IgD-negative memory B cell (primary cell): ENCODE measurements at regions not wholly inside any gene's neighbourhood (a gene's known extent, or its start where the extent isn't known, plus 50 kb on each side); places are given as distances from the start of the nearest gene placed in this dataset.

ENCODE experiments used
- H3K27ac Mint-ChIP-seq, 3 donors: one replicate each; pipeline ENCODE4 v1.8.0; 2020 to 2022; ENCODE audit warnings: mild to moderate bottlenecking in 3 of 3, mixed read lengths in 3 of 3, moderate library complexity in 1 of 3
- H3K27me3 Mint-ChIP-seq: one replicate; pipeline ENCODE4 v1.8.0; 2021; ENCODE audit warnings: mixed read lengths
- H3K36me3 Mint-ChIP-seq: one replicate; pipeline ENCODE4 v1.8.0; 2020; ENCODE audit warnings: mild to moderate bottlenecking, mixed read lengths
- H3K4me1 Mint-ChIP-seq, 3 donors: one replicate each; pipeline ENCODE4 v1.8.0; 2020 to 2022; ENCODE audit warnings: mixed read lengths in 3 of 3, mild to moderate bottlenecking in 1 of 3
- H3K4me3 Mint-ChIP-seq, 4 donors: one replicate each; pipeline ENCODE4 v1.8.0; 2020 to 2022; ENCODE audit warnings: mild to moderate bottlenecking in 4 of 4, mixed read lengths in 4 of 4, moderate library complexity in 3 of 4
- H3K9me3 Mint-ChIP-seq, 3 donors: one replicate each; pipeline ENCODE4 v1.8.0; 2020 to 2021; ENCODE audit warnings: mixed read lengths in 3 of 3, mild to moderate bottlenecking in 1 of 3

DNA sequence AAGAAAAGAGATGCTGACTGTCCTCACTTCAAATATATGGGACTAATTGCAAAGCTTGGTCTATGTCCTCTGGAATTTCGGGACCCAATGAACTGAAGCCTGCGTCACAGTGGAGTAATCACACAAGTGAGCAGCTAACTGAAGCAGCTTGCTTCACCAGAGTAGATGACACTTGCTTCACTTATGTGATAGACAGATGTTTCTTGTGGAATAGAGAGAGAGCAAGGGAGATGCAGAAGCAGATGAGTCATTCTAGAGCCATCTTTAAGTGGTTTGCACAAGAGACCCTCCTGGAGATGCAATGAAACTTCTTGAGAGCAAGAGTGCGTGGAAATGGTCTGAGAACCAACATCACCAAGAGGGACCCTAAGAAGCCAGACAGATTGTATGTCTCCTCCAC lies 1537.1 kb upstream of the FLRT2 start:
- H3K4me3 Mint-ChIP-seq: no peak overlapping the region
- no peaks in the 10 kb centered on the region for H3K36me3 Mint-ChIP-seq
- H3K4me1 Mint-ChIP-seq: no peaks in the 10 kb centered on the region
- H3K27ac Mint-ChIP-seq: no peak overlapping the region
- no peaks in the 10 kb centered on the region for H3K27me3 Mint-ChIP-seq
- peaks cover 1 to 3% (median 2%) of the 10 kb centered on the region in 3 donors for H3K9me3 Mint-ChIP-seq

DNA sequence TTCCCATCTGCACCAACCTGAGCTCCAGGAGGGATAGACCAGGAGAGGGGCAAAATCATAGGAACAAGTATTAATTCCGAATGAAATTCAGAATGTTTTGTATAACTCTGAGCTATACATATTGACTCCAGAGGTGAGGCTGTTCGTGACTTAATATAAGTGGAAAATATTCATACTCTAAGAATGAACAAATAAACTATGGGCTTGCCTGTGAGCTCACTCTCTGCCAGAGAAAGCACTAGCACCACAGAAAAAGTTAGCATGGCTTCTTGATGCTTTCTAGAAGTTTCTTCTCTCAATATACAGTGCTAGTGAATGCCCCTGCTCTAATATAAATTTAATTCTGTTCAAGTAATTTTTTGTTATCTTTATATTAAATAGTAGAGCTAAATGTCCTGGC lies 1536.4 kb upstream of the FLRT2 start:
- Mint-ChIP-seq H3K27ac (no peak overlapping the region), H3K36me3 (no peaks in the 10 kb centered on the region), H3K4me3 (no peak overlapping the region), H3K27me3 (no peaks in the 10 kb centered on the region), H3K4me1 (no peaks in the 10 kb centered on the region), H3K9me3 (peaks cover 1 to 3% (median 2%) of the 10 kb centered on the region in 3 donors)

DNA sequence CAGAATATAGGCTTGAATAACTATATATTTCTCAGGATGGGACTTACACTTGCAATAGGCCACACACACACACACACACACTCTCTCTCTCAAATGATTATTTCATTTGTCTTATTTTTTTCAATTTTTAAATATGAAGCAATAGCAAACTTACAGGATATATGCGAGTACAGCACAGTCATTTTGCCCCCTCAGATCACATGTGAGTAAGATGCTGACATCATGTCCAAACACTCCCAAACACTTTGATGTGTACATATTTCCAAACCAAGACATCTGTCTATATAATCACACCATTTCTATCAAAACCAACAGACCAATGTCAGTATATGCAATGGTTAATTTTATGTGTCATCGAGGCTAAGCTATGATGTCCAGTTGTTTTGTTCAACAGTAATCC lies 1535.9 kb upstream of the FLRT2 start:
- H3K4me1 Mint-ChIP-seq: no peaks in the 10 kb centered on the region
- no peak overlapping the region for H3K4me3 Mint-ChIP-seq
- no peaks in the 10 kb centered on the region for H3K27me3 Mint-ChIP-seq
- no peak overlapping the region for H3K27ac Mint-ChIP-seq
- H3K9me3 Mint-ChIP-seq: peaks cover 1 to 3% (median 2%) of the 10 kb centered on the region in 3 donors
- no peaks in the 10 kb centered on the region for H3K36me3 Mint-ChIP-seq

DNA sequence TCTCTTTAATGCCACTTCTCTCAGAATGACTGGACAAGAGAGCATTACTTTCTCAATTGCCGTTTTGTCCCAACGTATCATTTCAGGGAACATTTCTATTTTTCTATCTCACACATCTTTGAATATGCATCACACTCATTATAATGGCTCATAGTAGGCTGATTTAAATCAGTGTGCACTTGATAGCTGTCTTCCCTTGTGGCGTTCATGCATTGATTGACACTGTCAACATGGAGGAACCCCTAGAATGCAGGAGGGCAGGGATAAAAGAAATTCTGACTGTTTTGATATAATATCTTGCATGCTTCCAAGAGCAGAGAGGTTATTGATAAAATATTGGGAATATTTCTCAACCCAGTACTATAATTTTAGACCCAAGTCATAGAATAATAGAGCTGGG lies 1528.9 kb upstream of the FLRT2 start:
- Mint-ChIP-seq H3K27ac (no peak overlapping the region), H3K36me3 (no peaks in the 10 kb centered on the region), H3K4me1 (no peaks in the 10 kb centered on the region), H3K9me3 (peaks cover 10 to 19% (median 14%) of the 10 kb centered on the region in 3 donors), H3K4me3 (no peak overlapping the region), H3K27me3 (no peaks in the 10 kb centered on the region)

DNA sequence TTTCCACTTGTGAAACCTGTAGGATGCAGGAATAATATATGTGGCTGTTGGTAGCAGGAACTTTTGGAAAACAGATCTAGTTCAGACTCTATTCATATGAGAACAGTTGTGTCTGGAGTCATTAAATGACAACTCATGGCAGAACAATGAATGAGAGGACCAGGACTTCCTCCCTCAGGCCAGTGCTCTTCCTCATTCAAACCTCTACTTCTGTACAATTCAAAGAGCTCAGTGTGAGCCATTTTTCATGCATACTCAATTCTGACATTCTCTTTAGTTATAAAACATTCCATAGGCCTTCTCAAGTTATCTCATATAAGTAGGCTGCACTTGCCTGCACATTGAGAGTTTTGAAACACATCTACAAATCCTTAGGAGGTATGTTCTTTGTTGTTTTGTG lies 1526.6 kb upstream of the FLRT2 start:
- H3K27me3 Mint-ChIP-seq: no peaks in the 10 kb centered on the region
- H3K4me3 Mint-ChIP-seq: no peak overlapping the region
- H3K27ac Mint-ChIP-seq: no peak overlapping the region
- H3K36me3 Mint-ChIP-seq: no peaks in the 10 kb centered on the region
- H3K4me1 Mint-ChIP-seq: no peaks in the 10 kb centered on the region
- H3K9me3 Mint-ChIP-seq: peaks cover 10 to 20% (median 14%) of the 10 kb centered on the region in 3 donors

DNA sequence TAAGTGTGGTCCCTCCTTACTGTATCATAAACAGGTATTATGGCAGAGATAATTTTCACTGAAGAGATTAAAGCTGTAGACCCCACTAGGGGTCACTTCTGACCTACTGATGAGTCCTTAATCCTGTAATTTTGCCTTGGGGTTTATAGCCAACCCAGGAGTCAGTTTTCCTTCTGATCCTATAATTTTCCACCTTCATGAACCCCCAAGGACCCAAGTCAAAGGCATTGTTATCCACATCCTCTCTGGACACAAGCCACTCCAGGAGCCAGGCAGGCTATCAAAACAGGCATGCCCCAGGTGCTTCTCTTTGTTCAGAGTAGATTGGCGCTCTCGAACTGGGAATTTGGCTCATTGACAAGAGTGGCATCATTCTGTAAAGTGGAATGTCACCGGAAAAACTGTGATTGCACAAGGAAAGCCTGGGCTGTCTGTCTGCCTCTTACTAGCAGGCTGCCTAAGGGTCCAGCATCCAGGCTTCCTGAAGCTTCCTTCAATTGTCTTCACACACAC lies 1523.2 kb upstream of the FLRT2 start:
- Mint-ChIP-seq H3K27ac (no peak overlapping the region), H3K9me3 (peaks cover 8 to 14% (median 9%) of the 10 kb centered on the region in 3 donors), H3K4me3 (no peak overlapping the region), H3K36me3 (no peaks in the 10 kb centered on the region), H3K27me3 (no peaks in the 10 kb centered on the region), H3K4me1 (no peaks in the 10 kb centered on the region)

DNA sequence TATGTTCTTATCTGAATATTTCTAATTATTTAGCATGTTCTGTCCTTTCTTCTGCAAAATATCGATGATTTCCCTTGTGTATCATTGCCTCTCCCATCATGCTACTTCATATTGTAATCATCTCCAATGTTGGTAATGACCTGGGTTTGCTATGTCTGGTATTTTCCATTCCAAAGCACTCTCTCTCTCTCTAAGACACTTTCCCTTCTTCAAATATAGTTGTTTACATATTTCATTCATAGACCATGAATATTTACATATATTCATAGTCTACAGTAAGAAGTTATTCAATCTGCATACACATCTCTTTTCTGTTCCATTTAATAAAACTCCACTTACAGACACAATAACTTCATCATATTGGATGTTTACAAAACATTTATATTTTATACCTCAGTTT lies 1516.5 kb upstream of the FLRT2 start:
- H3K27me3 Mint-ChIP-seq: no peaks in the 10 kb centered on the region
- H3K9me3 Mint-ChIP-seq: peaks cover 2 to 5% (median 5%) of the 10 kb centered on the region in 3 donors
- no peak overlapping the region for H3K27ac Mint-ChIP-seq
- H3K4me3 Mint-ChIP-seq: no peak overlapping the region
- H3K4me1 Mint-ChIP-seq: no peaks in the 10 kb centered on the region
- no peaks in the 10 kb centered on the region for H3K36me3 Mint-ChIP-seq

DNA sequence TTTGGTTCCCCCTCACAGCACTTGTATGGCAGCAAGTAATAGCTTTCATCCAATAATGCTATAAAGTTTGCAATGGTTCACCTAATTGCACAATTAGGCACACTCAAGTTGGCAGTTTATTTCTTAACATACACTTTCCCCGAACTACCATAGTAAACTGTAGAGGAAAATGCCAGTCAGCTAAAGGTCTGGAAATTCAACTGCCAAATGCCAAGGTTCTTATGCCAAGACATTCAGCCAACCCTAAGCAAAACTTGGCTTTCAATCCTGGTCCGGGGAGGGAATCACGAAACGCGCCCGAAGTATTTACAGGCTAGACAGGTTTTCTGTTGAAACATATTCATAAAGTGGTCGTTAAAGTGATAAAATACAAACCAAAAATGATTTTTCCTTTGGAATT lies 1512.4 kb upstream of the FLRT2 start:
- Mint-ChIP-seq H3K27ac (no peak overlapping the region), H3K4me3 (no peak overlapping the region), H3K36me3 (no peaks in the 10 kb centered on the region), H3K27me3 (no peaks in the 10 kb centered on the region), H3K9me3 (peaks cover 2 to 14% (median 5%) of the 10 kb centered on the region in 3 donors), H3K4me1 (no peaks in the 10 kb centered on the region)

DNA sequence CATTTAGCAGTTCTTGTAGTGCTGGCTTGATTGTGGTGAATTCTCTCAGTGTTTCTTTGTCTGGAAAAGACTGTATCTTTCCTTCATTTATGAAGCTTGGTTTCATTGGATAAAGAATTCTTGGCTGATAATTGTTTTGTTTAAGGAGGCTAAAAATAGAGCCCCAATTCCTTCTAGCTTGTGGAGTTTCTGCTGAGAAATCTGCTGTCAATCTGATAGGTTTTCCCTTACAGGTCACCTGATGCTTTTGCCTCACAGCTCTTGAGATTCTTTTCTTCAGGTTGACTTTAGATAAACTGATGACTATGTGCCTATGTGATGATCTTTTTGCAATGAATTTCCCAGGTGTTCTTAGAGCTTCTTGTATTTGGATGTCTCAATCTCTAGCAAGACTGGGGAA lies 1508.5 kb upstream of the FLRT2 start:
- Mint-ChIP-seq H3K36me3 (no peaks in the 10 kb centered on the region), H3K4me1 (no peaks in the 10 kb centered on the region), H3K9me3 (peaks cover 2 to 22% (median 7%) of the 10 kb centered on the region in 3 donors), H3K4me3 (no peak overlapping the region), H3K27me3 (no peaks in the 10 kb centered on the region), H3K27ac (no peak overlapping the region)

DNA sequence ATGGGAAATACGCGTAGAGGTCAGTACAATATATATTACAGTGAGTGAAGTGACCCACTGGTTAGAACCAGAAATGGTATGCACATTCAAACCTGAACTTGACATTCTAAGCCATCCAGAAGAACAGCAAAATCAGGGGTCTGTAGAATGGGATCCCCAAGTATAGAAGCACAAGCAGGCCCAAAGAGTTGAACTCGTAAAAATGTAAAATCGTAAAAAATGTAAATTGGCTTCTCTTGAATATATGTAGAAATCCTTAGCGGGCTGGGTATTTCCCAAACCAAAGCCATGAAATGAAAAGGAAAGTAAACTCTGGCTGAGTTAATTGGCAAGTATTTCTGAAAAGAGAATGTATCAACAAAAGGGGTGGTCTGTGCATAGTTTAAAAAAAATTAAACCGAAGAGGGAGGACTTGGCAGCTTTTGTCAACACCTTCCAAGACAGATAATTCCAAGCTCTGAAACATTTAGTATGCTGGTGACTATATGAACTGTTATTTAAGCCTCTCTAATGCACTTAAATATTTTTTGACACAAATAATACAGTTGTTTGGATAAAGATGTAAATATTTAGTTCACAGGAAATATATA lies 1505.6 kb upstream of the FLRT2 start:
- H3K4me1 Mint-ChIP-seq: no peaks in the 10 kb centered on the region
- no peaks in the 10 kb centered on the region for H3K27me3 Mint-ChIP-seq
- peaks cover 0 to 19% (median 5%) of the 10 kb centered on the region in 3 donors for H3K9me3 Mint-ChIP-seq
- H3K27ac Mint-ChIP-seq: no peak overlapping the region
- H3K36me3 Mint-ChIP-seq: no peaks in the 10 kb centered on the region
- no peak overlapping the region for H3K4me3 Mint-ChIP-seq

DNA sequence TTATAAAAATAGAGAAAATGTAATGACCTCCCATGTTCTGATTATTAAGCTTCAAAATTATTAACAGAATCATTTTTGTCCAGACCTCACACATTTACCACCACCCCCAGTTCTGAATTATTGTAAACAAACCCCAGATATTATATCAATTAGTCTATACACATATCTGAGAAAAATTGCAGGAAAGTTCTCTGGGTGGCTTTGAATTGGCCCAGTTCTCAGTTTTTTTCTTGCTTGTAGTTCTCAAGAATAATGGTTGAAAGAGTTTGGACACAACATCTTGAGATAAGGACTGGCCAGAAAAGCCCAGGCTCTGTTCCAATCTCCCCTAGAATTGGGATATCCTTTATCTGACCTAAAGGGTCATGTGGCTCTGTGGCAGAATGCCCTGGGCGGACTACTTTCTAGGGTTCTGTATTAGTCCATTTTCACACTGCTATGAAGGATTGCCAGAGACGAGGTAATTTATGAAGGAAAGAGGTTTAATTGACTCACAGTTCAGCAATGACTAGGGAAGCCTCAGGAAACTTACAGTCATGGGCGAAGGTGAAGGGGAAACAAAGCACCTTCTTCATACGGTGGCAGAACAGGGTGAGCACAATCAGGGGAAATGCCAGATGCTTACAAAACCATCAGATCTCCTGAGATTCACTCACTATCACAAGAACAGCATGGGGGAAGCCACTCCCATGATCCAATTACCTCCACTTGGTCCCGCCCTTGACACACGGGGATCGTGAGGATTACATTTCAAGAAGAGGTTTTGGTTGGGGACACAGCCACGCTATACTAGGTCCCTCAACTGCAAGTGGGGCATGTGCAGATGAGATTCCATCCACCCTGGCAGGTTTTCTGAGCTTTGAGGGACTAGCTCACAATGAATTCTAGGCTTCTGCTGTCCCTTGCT lies 1504.6 kb upstream of the FLRT2 start:
- Mint-ChIP-seq H3K36me3 (peaks cover 2% of the 10 kb centered on the region), H3K4me3 (no peak overlapping the region), H3K27ac (no peak overlapping the region), H3K27me3 (no peaks in the 10 kb centered on the region), H3K4me1 (no peaks in the 10 kb centered on the region), H3K9me3 (peaks cover 5 to 23% (median 5%) of the 10 kb centered on the region in 3 donors)

DNA sequence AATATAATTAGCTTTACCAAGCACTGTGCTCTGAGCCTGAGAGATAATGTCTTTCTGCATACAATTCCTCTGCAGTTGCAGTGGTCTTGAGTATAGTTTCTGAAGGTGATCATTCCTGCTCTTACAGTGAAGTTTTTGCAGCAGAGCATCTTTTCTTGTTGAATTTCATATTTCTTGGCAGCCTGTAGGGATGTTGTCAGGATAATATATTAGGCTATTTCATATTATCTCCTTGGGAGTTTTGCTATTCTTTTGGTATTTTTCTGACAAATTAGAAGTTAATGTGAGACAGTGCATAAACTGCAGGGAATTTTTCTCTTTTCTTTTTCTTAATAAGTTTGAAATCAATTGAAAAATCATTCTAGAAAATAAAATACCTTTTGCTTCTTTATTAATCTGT lies 1502.6 kb upstream of the FLRT2 start:
- Mint-ChIP-seq H3K9me3 (peaks cover 5 to 16% (median 8%) of the 10 kb centered on the region in 3 donors), H3K27me3 (no peaks in the 10 kb centered on the region), H3K4me1 (no peaks in the 10 kb centered on the region), H3K27ac (peak overlapping the region in 1 of 3 donors; percentile 34), H3K36me3 (peaks cover 2% of the 10 kb centered on the region), H3K4me3 (no peak overlapping the region)

DNA sequence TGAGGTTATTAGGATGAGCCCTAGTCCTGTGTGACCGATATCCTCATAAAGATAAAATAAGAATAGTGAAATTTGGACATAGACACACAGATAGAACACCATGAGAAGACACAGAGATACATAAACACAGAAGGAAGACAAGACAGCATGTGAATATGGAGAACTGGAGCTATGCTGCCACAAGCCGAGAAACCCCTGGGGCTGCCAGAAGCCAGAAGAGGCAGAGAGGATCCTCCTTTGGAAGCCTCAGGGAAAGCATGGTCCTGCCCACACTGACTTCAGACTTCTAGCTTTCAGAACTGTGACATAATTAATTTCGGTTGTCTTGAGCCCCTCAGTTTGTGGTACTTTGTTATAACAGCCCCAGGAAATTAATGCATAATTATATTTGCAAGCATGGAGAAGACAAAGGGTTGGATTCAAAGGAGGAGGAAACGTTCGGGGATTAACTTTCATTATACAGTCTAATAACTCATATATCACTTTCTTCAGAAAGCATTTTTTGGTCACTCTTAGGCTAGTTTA lies 1501.8 kb upstream of the FLRT2 start:
- Mint-ChIP-seq H3K27me3 (no peaks in the 10 kb centered on the region), H3K4me1 (no peaks in the 10 kb centered on the region), H3K36me3 (peaks cover 2% of the 10 kb centered on the region), H3K9me3 (peaks cover 5 to 16% (median 8%) of the 10 kb centered on the region in 3 donors), H3K27ac (no peak overlapping the region), H3K4me3 (no peak overlapping the region)

DNA sequence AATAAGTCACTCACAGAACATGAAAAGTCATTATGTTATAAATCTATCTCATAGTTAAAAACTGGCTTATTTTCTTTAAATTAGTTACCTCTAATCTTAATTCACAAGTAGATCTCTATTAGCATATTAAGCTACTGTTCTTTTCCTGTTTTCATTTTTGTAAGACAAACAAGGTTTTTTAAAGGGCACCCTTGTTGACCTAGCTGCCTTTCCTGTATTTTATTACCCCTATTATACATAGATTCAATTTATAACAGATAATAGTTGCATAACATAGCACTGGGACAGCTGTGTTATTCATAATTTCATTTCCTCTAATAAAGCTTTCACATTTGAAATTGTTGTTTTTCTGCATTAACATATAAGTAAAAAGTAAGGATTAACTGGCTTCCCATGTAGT lies 1500.7 kb upstream of the FLRT2 start:
- Mint-ChIP-seq H3K4me1 (no peaks in the 10 kb centered on the region), H3K27ac (no peak overlapping the region), H3K27me3 (no peaks in the 10 kb centered on the region)

DNA sequence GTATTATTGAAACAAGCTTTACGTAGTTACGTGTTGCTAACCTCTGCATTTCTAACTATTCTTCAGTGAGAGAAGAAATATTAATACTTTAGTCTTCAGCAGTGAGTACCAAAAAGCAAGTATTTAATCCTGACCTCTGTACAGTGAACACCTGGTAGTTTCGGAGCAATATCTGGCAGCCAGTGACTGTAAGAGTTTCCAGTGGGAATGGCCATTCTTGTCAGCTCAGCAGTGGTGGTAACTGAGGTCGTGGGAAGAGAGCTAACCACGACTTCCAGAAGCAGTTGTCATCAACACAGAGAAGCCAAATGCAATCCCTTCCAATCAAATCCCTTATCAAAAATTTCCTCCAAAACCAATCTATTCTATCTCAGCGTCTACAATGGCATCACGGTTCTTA lies 1500.2 kb upstream of the FLRT2 start:
- Mint-ChIP-seq H3K4me1 (no peaks in the 10 kb centered on the region), H3K27me3 (no peaks in the 10 kb centered on the region), H3K36me3 (peaks cover 2% of the 10 kb centered on the region), H3K4me3 (no peak overlapping the region), H3K27ac (no peak overlapping the region), H3K9me3 (peaks cover 0 to 8% (median 4%) of the 10 kb centered on the region in 3 donors)

More for the DNA sequence above, 1500.7 kb upstream of the FLRT2 start:
- Mint-ChIP-seq H3K9me3 (peaks cover 2 to 8% (median 6%) of the 10 kb centered on the region in 3 donors), H3K36me3 (peaks cover 2% of the 10 kb centered on the region), H3K4me3 (no peak overlapping the region)
